NCI-H2171 treated with DMSO at 0.1 percent for 48 hours (cell line): ENCODE measurements at regions not wholly inside any gene's neighbourhood (a gene's known extent, or its start where the extent isn't known, plus 50 kb on each side); places are given as distances from the start of the nearest gene placed in this dataset.

Experiments
- DNase-seq: peaks from one replicate; lab custom pipeline; 2025; lab: John Stamatoyannopoulos, UW

GRCh38 chr16:66315210-66315825 is 51.2 kb upstream of the CDH5 start:
- peak; percentile 84 for DNase-seq

- no peak for DNase-seq
Observed at GRCh38 chr16:66311306-66311705, 55.2 kb upstream of the CDH5 start.

GRCh38 chr16:66309215-66309807 is 57.2 kb upstream of the CDH5 start:
- no peak for DNase-seq

DNA sequence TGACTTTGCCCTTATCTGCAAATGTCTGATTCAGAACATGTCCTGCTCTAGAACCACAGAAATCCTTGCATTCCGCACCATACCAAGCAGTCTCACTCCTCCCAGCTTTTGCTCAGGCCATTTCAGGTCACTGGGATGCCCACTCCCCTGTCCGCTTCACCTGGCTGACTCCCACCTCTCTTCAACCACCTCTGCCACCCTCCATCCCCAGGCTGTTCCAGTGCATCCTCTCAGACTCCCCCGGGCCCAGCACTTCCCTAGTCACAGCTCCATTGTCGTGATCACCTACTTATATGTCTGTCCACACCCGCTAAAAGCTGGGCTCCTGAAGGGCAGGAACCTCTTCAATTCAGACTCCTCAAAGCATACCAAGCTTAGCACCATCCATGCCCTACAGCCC is 58.4 kb upstream of the CDH5 start:
- DNase-seq = no peak

GRCh38 chr16:66306366-66307150 is 59.9 kb upstream of the CDH5 start:
- no peak for DNase-seq

GRCh38 chr16:66304961-66305360 is 61.5 kb upstream of the CDH5 start:
- no peak for DNase-seq

- no peak for DNase-seq
Observed at GRCh38 chr16:66304151-66304550, 62.3 kb upstream of the CDH5 start.

DNA sequence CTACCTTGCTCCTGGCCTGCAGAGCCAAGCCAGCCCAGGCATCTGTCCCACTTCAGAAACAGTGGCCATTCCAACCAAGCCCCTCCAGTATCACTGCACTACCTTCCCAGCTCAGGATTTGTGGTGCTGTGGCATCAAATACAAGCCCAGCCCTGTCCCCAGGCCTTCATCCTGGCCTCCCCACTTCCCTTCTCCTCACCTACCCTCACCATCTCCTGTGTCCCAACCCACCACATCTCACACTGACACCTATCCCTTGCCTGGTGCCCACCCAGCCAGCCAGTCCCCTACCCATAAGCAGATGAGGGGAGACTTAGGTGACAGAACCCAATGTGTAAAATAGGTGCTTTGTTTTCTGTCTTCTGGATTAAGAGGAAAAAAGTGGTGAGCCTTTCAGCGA is 66.0 kb upstream of the CDH5 start:
- DNase-seq = no peak

GRCh38 chr16:66300037-66300436 is 66.5 kb upstream of the CDH5 start:
- no peak for DNase-seq

GRCh38 chr16:66299349-66299748 is 67.1 kb upstream of the CDH5 start:
- no peak for DNase-seq

GRCh38 chr16:66298571-66299120 is 67.8 kb upstream of the CDH5 start:
- DNase-seq = no peak

GRCh38 chr16:66298006-66298405 is 68.5 kb upstream of the CDH5 start:
- DNase-seq = no peak

GRCh38 chr16:66296591-66296990 is 69.9 kb upstream of the CDH5 start:
- DNase-seq = no peak

DNA sequence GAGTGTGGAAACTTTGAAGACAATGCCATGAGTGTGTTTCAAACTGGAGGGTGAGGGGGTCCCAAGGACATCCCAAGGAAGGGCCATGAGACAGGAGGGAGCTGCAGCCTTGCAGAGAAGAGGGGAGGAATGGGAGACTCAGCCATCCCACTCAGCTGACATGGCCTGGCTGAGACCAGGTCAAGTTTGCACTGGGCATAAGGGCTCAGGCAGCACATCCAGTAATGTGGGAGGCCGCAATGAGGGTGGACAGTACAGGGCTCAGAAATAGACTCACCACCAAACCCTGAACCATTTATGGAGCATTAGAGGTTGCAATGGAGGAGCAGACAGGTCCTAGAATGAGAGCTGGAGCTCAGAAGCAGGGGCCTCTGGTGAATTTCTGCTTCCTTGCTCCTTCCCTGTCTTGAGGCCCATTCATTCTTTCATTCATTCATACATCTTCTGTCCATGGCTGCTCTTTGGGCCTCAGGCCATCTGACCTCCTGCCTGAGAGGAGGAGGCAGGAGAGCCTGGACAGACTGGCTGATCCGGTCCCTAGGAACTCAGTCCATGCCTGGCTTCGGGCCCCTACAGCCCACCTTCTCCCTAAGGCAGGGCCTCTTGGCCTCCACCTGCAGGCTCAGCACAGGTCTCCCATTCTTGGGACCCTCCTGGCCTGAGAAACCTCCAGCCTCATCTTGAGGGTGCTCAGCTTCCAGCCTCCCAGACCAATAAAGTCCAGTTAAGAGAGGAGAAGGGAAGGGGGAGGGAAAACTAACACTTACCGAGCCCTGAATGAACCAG is 70.5 kb upstream of the CDH5 start:
- DNase-seq = no peak

- no peak for DNase-seq
Observed at GRCh38 chr16:66295213-66295612, 71.3 kb upstream of the CDH5 start.

- no peak for DNase-seq
Observed at GRCh38 chr16:66294507-66294906, 72.0 kb upstream of the CDH5 start.

DNA sequence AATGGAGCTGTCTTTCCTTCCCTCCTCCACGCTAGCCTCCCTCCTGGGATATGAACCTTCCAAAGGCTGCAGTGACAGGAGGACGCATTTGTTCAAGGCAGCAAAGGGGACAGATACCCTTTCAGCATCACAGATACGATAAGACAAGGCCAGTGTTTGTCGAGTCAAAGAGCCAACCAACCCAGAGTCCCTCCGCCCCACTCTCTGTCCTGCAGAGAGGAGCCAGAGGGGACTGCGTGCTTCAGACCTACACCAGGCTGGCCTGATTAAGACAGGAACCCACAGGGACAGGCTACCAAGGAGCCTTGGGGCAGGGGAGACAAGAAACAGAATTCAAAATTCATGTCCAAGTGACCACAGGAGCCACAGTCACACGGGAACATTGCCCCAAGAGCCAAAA is 72.6 kb upstream of the CDH5 start:
- DNase-seq = no peak

- DNase-seq = no peak
Observed at GRCh38 chr16:66293207-66293735, 73.2 kb upstream of the CDH5 start.

GRCh38 chr16:66292241-66292935 is 74.1 kb upstream of the CDH5 start:
- DNase-seq = no peak

- no peak for DNase-seq
Observed at GRCh38 chr16:66291833-66292232, 74.7 kb upstream of the CDH5 start.

DNA sequence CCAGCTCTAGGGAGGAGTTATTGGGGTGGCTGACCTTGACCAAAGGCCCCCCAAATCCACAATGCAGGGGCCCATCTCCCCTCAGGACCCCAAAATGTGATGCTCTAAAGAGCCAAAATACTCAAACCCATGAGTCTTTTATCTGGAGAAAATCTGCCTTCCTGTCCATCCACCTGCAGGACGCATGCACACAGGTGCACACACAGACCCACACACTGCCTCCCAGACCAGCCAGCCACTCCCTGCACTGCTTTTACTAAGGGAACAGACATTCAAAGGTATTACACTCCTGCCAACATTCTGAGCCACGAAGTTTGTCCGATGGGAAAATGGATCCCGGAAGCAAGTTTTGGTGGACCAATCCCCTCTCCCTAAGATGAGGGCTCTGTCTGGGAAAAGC is 76.1 kb upstream of the CDH5 start:
- DNase-seq = no peak
